ENCODE measurements at regions not wholly inside any gene's neighbourhood (a gene's known extent, or its start where the extent isn't known, plus 50 kb on each side); places are given as distances from the start of the nearest gene placed in this dataset.

- no peaks in the 10 kb centered on the region for H3K27me3 ChIP-seq
- peak in 2 of 8 donors; percentile 38 to 64 for ATAC-seq
- WGBS, 2 donors = 46 to 57% methylated on average over 2 of the region's 2 CpGs
- H3K4me1 ChIP-seq = peaks cover 0 to 5% (median 0%) of the 10 kb centered on the region in 9 donors
- peaks cover 0 to 11% (median 0%) of the 10 kb centered on the region in 11 donors for H3K9me3 ChIP-seq
- DNase-seq = no peak
- H3K36me3 ChIP-seq = no peaks in the 10 kb centered on the region
- H3K4me3 ChIP-seq = no peak overlapping the region
- H3K27ac ChIP-seq = peak overlapping the region in 1 of 10 donors; percentile 31
- intact Hi-C loops (cut with DNase I) = no loop called here
- TF ChIP-seq, protein P1, sequence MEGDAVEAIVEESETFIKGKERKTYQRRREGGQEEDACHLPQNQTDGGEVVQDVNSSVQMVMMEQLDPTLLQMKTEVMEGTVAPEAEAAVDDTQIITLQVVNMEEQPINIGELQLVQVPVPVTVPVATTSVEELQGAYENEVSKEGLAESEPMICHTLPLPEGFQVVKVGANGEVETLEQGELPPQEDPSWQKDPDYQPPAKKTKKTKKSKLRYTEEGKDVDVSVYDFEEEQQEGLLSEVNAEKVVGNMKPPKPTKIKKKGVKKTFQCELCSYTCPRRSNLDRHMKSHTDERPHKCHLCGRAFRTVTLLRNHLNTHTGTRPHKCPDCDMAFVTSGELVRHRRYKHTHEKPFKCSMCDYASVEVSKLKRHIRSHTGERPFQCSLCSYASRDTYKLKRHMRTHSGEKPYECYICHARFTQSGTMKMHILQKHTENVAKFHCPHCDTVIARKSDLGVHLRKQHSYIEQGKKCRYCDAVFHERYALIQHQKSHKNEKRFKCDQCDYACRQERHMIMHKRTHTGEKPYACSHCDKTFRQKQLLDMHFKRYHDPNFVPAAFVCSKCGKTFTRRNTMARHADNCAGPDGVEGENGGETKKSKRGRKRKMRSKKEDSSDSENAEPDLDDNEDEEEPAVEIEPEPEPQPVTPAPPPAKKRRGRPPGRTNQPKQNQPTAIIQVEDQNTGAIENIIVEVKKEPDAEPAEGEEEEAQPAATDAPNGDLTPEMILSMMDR (IDR thresholded peaks at IDR 0.05) = no peak
Measured at GRCh38 chr7:42734568-42734967, 177.3 kb downstream of the C7orf25 start.

GRCh38 chr7:42733040-42733439 lies 178.8 kb downstream of the C7orf25 start:
- intact Hi-C loops (cut with DNase I) = no loop called here
- Histone ChIP-seq H3K4me1 (peaks cover 0 to 2% (median 0%) of the 10 kb centered on the region in 9 donors), H3K36me3 (no peaks in the 10 kb centered on the region), H3K9me3 (peaks cover 0 to 11% (median 0%) of the 10 kb centered on the region in 11 donors), H3K4me3 (no peak overlapping the region), H3K27ac (no peak overlapping the region), H3K27me3 (no peaks in the 10 kb centered on the region)
- WGBS, 2 donors = 71 to 76% methylated on average over 5 of the region's 5 CpGs
- ATAC-seq (peak in 1 of 8 donors; percentile 23), DNase-seq (no peak)
- TF ChIP-seq, protein P1 (IDR thresholded peaks at IDR 0.05) = no peak

DNA sequence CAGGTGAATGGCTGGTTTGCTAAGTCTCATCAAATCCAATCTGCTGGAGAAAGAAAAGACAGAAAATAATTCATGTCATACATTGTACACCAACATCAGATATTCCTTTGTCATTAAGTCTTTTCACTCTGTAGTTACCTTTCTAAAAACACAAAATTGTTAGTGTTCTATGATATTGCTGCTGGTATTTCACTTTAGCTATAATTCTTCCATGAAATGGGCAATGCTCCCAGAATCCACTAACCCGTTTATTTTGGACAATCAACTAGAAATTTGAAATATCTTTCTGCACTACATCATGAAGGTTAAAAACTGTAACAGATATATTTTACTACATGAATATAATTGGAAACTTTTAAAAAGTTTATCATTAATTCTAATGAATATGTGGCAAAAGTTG lies 181.3 kb downstream of the C7orf25 start:
- intact Hi-C loops (cut with DNase I) = no loop called here
- H3K27me3 ChIP-seq = no peaks in the 10 kb centered on the region
- no peaks in the 10 kb centered on the region for H3K36me3 ChIP-seq
- no peak overlapping the region for H3K27ac ChIP-seq
- ATAC-seq (no peak), DNase-seq (no peak)
- H3K4me3 ChIP-seq = no peak overlapping the region
- 57 to 59% methylated on average over 1 of the region's 1 CpG for WGBS, 2 donors
- peaks cover 0 to 8% (median 0%) of the 10 kb centered on the region in 11 donors for H3K9me3 ChIP-seq
- TF ChIP-seq, protein P1 (IDR thresholded peaks at IDR 0.05) = no peak
- peaks cover 0 to 2% (median 0%) of the 10 kb centered on the region in 9 donors for H3K4me1 ChIP-seq

- DNase-seq = no peak
- intact Hi-C loops (cut with DNase I) = no loop called here
- H3K36me3 ChIP-seq = no peaks in the 10 kb centered on the region
- H3K27me3 ChIP-seq = no peaks in the 10 kb centered on the region
- peaks cover 0 to 2% (median 0%) of the 10 kb centered on the region in 9 donors for H3K4me1 ChIP-seq
- no peak overlapping the region for H3K27ac ChIP-seq
- no peak for ATAC-seq
- H3K9me3 ChIP-seq = no peaks in the 10 kb centered on the region
- TF ChIP-seq, protein P1 (IDR thresholded peaks at IDR 0.05) = no peak
- H3K4me3 ChIP-seq = no peak overlapping the region
Measured at GRCh38 chr7:42729053-42729765, 182.7 kb downstream of the C7orf25 start.

All from heart right ventricle (tissue), 16 donors.